ENCODE measurements at regions not wholly inside any gene's neighbourhood (a gene's known extent, or its start where the extent isn't known, plus 50 kb on each side); places are given as distances from the start of the nearest gene placed in this dataset.

DNA sequence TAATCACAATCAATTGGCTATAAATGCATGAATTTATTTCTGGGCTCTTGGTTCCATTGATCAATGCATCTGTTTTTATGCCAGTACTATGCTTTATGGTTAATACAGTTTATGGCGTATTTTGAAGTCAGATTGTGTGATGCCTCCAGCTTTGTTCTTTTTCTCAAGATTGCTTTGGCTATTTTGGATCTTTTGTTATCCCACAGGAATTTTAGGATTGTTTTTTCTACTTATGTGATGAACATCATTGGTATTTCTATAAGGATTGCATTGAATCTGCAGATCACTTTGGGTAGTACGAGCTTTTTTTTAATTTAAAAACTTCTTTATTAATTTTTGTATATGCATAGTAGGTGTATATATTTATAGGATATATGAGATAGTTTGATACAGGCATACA is 338.7 kb upstream of the IGFBP7 start:
- DNase-seq: no peak

DNA sequence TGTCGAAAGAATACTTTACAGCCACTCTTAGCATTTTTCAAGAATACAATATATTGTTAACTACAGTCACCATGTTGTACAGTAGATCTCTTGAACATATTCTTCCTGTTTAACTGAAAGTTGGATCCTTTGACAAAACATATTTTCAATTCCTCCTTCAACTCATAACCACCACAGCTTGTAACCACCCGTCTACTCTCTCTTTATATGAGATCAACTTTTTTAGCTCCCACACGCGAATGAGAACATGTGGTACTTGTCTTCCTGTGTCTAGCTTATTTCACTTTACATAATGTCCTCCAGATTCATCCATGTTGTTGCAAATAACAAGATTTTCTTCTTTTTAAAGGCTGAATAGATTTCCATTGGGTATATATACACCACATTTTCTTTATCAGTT is 338.3 kb upstream of the IGFBP7 start:
- no peak for DNase-seq

DNA sequence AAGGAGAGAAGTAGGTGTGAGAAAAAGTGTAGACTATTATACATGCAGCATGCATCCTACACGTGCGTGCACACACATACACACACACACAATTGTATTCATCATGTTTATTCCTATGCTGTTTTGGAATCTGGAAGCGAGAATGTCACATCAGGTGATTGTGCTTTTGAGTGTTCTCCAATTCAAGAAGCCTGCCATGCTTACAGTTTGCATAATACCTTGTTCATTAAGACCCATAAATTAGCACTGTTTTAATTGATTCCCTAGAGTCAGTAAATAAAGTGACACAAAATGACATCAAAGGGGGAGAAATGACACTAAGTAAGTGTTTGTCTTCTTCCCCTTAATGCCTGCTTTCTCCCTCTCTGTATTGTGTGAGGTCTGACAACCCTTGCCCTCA is 336.1 kb upstream of the IGFBP7 start:
- DNase-seq: no peak

DNA sequence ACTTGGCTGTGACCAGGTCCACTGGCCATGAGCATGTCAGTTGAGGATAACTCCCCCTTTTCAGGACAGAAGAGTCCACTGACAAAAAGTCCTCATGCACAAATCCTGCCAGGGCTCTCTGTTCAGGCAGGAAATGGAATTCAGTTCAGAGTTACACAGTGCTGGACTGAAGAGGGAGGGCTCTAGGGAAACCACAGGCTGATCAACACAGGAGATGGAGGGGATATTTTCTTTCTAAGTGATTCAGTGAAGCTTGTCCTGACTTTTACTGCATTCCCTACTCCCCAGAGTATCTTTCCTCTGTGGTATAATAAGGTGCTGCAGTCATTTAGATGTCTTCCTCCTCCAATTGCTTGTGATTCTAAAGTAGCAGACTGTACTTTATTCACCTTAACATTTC is 335.5 kb upstream of the IGFBP7 start:
- no peak for DNase-seq

DNA sequence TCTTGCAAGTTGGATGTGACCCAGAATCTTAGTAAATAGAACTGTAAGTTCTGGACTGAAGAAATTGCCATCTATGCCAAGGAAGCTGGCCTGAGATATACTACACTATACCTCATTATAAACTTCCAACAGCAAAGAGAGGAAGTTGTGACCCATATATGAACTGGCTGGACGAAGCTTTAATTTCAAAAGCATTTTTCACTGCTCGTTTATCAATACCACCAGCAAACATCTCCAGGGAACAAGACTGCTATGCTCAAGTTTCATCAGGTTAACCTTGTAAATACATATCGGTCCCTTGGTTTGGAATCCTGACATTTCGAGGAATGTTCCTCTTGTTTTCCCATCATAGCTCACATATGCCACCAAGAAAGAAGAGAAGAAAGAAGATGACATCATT is 334.5 kb upstream of the IGFBP7 start:
- no peak for DNase-seq

DNA sequence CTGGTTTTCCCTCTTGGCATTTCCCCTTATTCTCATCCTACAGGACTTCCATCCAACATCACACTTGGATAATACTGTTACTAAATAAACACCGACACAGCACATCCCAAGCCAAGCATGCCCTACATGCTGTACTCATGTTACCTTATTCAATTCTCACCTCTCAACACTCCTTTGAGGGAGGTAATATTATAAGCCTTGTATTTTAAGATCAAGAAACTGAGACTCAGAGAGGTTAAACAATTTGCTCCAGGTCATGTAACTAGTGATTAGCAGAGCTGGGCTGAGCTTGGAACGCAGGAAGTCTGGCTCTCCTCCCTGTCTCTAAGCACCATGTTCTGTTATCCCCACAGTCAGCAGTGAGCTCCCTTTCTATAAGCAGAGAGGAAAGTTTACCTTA is 333.6 kb upstream of the IGFBP7 start:
- DNase-seq: no peak

DNA sequence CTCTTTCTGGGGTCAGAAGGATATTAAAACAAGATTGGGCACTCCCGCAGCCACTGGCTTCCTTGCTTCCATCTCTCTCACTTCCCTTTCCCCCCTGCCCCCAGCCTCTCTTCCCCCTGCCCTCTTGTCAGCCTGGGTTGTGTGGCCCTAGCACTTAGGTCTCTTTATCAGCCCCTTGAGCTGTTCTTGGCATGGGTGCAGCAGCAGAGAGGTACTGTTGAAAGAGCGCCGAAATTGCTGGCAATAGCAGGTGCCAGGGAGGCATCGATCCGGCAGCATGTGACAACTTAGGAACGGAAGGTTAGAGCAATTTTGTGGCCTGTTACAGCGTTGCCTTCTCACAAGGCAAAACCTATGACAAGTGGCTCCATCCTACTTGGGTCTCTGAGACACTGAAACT is 333.1 kb upstream of the IGFBP7 start:
- no peak for DNase-seq

DNA sequence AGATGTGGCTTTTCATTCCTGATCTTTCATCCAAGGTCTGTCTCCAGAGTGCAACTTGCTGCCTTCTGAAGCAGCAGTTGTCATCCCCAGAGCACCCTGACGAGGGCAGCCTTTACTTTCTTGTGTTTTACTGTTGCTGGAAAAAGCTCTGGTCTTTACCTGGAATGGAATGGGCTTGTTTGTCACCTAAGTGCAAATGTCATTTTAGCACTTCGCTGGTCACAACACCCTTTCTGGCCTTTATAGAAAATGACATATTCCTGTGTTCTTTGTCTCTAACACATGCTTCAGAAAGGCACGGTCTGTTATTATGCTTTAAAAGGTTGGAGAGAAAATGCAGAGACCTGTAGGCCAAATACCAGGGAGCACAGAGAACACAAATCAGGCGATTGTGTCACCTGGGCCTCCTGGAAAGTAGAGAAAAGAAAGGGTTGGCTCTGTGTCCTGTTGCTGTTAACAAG is 332.7 kb upstream of the IGFBP7 start:
- no peak for DNase-seq

DNA sequence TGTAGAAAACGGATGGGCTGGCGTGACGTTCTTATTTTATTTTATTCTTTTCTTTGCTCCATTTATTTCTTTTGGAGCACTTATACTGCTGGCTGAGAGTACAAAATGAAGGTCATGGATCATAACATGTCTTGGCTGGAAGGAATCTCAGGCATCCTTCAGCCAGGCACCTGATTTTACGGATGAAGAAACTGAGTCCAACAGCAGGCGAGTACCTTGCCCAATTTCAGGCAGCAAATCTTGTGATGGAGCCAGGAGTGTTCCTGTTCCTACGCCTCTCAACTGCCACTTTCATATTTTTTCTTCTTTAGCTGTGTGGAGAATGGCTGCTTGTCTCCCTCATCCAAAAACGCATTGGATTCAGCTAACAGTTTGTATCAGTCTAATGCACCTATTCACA is 332.1 kb upstream of the IGFBP7 start:
- DNase-seq: no peak

DNA sequence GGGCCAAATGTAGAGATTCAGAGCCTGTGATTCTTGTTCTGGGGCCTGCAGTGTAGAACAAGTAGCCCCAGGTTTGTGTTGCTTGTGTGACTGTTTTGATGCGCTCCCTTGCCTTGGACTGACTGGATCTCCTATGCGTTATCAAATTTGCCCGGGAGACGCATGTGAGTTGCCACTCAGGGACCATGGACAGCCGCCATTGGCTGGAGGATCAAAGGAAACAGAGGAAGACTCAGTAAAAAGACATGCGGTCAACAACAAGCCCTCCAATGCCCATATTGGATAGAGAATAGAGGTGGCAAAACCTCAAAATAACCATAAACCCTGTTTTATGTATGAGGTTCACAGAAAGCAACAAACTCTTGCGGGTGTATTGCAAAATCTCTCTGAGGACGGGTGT is 327.5 kb upstream of the IGFBP7 start:
- no peak for DNase-seq

DNA sequence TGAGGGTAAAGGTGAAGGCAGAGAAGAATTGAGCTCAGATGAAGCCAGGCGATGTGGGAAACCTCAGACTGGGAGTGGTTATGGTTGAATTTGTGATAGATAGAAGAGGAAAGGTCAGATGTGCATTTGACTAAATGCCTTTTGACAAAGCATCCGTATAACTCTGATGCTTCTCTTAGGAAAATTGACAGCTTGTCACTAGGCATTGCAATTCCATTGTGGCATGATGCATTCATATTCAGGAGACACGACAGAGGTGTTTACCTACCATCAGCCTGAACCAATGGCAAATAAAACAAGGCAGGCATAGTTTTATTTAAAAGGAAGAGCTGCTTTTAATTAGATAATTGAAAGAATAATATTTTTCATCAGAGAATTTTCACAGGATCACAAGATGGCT is 325.1 kb upstream of the IGFBP7 start:
- no peak for DNase-seq

DNA sequence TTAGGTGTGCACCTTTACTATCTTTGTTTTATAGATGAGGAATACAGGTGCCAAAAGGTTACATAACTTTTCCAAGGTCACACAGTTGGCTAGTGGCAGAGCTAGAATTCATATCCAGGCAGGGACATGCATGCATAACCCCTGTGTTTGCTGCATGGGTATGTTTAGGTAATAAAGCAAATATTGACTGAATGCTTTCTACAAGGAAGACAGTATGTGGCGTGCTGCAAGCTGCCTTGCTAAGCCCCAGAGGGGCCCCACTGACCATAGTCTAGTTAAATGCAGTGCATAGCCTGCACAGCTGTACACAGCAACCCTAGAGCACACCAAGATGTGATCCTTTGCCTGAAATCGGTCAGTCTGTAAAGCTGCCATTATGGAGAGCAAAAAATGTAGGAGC is 320.5 kb upstream of the IGFBP7 start:
- no peak for DNase-seq

DNA sequence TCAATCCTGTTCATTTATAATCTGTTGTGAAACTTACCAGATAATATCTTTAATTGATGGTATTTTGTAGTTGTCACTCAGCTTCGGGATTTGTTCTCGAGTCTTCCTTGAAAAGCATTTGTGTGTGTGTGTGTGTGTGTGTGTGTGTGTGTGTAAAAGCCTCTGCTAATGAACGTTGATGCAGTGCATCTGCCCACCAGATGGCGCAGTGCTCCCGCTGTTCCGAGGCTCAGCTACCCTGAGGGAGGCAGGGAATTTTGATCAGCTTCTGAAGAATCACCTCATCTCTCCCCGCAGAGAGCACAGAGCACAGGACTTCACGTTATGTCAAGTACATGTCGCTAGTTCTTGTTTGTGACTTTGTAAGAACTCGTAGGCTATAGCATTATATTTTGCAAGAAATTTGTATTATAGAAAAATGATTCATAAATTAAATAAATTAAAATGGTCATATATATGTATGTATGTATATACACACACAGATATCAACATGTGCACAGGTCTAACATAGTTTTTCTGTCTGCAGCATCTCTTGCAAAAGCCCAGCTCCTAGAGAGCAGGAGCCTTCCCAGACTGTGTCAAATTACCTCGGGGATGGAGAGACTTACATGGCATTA is 316.7 kb upstream of the IGFBP7 start:
- DNase-seq: peak; percentile 59

DNA sequence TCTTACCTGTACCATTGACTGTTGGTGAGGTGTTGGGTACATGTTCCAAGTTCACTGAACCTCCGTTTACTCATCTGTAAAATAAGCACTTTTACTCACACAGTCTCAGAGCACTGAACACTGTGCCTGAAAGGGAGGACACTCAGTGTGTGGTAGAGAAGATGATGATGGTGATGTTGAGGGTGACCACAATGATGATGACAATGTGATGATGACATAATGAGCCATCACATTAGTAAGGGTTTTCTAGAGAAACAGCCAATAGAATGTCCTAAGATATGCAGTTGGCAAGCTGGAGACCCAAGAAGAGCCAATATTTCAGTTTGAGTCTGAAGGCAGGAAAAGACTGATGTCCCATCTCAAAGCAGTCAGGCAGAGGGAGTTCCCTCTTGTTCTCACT is 315.4 kb upstream of the IGFBP7 start:
- peak; percentile 26 for DNase-seq

DNA sequence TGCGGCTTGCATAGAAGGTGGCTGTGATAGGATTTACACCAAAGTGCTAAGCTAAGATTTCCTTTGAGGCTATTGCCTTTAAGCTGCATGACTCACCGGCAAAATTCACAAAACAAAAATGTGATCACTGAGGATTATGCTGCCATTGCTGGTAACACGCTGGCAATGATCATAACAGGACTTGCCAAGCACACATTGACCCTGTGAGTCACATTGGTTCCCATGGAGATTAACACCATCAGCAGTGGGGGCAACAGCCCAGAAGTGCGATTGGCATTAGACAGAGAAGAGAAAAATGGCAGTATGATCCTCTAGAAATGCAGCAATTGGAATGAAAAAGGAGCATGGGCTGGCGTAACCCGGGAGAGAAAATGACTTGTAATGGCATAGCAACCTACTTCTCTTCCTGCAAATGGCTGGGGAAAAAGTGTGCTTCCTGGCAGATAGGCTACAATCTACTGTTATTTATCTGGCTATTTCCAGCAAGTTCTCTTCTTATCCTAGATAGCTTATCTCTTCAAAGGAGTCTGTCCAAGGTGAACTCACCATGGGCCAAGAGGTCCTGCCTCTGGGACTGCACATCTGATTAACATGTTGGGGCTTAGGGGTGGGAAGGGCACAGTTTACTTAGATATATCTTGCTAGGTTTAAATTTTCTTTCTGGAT is 314.2 kb upstream of the IGFBP7 start:
- peak; percentile 86 for DNase-seq

DNA sequence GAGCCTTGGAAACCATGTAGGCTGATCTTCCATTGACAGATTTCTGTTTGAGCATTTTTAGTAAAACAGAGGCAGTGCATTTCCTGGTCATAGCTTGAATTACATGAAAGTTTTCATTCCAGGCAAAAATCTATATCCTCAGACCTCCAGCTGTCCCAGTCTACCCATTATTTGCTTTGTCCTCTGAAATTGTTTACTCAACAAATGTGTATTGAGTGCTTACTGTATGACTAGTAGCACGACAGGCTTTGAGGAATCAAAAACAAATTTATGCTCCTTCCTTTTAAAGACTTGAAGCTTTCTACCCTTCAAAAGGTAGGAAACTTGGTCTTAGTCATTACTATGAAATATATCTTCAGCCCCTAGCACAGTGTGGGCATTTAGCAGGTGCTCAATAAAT is 307.9 kb upstream of the IGFBP7 start:
- DNase-seq: no peak

DNA sequence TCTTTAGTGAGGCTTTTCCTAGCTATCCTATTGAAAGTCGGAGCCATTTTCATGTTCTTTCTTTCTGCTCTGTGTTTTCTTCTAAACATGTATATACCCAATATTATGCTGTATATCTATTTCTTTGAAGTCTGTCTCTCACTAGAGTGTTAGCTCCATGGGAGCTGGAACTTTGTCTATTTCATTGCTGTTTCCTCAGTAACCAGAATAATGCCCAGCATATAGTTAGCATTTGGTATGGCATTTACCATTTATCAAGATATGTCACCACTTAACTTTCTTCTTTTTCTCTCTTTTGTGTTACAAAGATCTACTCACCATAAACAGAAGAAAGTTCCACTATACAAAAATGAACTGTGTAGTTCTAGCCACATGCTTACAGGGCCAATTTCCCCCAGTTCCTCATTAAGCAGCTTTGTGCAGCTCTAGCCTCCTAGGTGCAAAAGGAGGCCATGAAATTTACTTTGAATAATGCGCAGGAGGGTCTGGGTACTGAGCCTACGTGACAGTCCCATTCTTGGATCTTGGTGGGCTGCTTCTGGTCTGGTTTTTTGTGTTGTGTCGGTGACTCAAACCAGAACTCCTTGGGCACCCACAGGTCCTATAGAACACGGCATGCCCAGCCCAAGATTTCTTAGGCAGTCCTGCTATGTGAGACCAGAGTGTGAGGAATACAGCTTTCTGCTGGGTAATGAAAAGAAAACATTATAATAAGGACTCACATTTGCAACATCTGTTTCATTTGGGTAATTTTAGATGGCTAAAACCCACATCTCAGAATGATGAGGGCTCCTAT is 302.3 kb upstream of the IGFBP7 start:
- DNase-seq: no peak

DNA sequence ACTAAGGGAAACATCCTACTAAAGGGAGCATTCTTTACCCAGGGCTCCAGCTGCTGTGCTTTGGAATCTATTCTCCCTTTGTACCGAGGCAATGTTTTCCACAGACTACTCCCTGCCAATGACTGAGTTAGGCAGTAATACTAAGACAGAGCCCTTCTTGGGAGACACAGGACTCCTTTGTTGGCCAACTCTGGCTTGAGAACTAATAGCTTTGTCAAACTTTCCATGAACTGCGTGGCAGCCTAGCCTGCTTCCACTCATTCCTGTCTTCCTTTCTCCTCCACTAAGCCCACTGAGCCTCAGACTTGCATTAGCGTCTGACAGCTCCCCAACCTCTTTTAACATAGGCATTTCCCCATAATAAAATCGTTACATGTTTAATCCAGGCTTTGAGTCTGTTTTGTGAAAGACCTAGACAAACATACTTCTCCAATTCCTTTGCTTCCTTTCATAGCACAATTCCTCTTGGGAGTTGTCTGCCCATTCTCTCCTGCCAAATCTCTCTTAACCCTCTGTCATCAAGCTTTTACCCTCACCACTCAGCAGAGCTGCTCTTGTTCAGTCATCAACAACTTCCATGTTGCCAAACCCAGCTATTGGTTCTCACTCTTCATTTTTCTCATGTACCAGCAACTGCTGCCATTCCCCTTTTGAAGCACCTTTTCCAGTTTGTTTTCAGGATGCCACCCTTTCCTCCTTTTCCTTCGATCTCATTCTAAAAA is 300.3 kb upstream of the IGFBP7 start:
- no peak for DNase-seq

DNA sequence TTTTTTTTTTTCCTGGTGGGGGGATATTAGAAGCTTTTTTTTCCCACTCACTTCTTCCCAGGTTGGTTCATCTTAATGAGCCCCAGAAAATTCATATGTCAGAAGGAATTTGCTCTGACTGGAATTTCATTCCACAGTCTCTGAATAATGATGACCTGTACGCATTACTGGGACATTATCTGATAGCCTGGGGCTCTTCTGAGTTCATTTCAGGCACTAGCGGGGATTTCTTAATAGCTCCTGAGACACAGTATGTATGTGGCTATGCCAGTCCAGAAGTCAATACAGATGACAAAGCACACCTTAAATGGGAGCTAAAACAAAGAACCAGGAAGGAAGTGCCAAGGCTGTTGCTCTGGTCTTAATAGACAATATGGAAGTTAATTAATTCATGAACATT is 295.2 kb upstream of the IGFBP7 start:
- peak; percentile 90 for DNase-seq

DNA sequence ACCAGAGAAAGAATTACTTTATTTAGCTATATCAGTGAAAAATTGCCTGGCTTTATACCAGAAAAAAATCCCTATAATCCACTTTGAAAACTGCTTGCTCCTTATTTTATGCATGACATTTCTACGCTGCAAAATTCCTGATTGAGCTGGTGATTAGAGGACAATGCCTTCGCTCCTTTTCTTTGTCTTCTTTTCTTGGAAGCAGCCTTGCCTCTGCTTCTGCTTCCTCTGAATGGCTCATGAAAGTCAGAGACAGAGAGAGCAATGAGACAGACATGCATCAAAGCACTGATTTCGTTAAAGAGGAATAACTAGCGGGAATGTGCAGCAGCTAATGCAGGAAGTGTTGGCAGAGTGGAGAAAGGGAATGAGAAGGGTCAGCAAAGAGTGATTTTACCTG is 294.3 kb upstream of the IGFBP7 start:
- DNase-seq: no peak

DNA sequence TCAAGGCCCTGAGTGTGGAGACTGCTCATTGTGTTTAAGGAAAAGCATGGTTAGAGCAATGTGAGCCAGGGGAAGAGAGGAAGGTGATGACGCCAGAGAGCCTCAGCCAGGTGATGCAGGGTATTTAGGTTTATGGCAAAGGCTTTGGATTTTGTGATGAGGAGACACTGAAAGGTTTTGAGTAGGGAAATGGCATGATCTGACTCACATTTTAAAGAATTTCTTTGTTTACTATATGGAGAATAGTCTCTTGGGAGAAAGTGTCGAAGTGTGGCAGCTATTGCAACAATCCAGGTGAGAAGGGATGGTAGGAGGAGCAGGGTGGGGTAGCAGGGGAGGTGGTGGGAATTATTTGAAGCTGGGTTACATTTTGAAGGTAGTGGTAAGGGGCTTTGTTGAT is 293.4 kb upstream of the IGFBP7 start:
- DNase-seq: no peak

DNA sequence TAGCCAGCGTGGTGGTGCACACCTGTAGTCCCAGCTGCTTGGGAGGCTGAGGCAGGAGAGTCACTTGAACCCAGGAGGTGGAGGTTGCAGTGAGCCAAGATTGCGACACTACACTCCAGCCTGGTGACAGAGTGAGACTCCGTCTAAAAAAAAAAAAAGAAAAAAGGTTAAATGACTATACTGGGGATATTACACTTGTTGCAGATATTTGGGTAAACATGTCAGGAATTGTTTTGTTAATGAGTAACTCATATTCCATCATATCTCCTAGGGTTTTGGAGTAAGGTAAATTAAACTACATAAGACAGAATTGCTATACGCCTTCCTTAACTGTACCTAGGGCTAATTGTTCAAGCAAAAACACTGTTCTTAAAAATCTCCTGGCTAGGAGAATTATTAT is 291.4 kb upstream of the IGFBP7 start:
- DNase-seq: no peak

DNA sequence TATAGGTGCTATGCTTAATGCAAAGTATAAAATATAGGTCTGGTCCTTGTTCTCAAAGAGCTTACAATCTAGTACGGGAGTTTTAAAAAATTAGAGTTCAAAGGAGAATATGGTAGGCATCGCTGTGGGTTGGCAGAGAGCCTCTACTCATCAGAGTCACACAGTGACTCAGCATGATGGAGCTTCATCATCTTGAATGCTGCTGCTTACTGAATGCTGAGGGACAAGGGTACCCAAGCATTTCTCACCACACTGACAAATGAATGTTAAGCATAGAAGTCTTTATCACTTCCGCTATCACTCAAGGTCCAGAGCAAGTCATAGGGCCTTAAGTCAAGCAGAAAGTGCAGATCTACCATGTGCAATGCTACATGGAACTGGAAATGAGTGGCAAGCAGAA is 268.6 kb upstream of the IGFBP7 start:
- no peak for DNase-seq
